ENCODE measurements at regions not wholly inside any gene's neighbourhood (a gene's known extent, or its start where the extent isn't known, plus 50 kb on each side); places are given as distances from the start of the nearest gene placed in this dataset.

- TF ChIP-seq, protein P1, sequence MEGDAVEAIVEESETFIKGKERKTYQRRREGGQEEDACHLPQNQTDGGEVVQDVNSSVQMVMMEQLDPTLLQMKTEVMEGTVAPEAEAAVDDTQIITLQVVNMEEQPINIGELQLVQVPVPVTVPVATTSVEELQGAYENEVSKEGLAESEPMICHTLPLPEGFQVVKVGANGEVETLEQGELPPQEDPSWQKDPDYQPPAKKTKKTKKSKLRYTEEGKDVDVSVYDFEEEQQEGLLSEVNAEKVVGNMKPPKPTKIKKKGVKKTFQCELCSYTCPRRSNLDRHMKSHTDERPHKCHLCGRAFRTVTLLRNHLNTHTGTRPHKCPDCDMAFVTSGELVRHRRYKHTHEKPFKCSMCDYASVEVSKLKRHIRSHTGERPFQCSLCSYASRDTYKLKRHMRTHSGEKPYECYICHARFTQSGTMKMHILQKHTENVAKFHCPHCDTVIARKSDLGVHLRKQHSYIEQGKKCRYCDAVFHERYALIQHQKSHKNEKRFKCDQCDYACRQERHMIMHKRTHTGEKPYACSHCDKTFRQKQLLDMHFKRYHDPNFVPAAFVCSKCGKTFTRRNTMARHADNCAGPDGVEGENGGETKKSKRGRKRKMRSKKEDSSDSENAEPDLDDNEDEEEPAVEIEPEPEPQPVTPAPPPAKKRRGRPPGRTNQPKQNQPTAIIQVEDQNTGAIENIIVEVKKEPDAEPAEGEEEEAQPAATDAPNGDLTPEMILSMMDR (CRISPR knock-in tag; IDR thresholded peaks at IDR 0.05), result 0 out of 2 replicates have a peak, but pooled peaks have one; percentile 9
Observed at GRCh38 chr9:28951945-28952344, 1378.7 kb upstream of the C9orf72 start (continued).

DNA sequence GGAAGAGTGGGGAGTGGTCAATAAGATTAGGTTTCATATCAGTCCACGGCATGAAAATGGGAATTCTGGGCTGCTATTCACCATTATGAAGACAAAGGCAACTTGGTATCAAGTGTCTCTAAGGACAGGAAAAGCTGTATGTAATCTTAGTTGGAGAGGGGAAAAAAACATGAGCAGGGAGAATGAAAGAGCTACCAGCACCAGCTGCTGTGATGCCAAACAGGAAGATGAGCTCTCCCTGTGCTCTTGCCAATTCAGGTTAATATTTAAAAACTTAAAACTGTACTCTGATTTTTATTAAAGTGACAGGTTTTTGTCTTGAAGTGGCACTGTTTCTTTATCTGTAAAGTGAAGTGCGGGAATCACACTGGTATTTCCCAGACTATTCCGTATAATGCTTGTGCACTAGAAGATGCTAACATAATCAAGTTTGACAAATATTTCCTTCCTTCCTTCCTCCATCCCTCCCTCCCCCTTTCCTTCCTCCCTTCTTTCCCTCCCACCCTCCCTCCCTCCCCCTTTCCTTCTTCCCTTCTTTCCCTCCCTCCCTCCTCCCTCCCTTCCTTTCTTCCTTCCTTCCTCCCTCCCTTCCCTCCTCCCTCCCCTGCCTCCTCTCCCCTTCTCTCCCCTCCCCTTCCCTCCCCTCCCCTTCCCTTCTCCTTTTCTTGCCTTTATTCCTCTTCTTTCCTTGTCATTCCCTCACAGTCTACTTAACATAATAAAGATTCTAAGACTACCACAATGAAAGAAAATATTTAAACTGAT, 1383.0 kb upstream of the C9orf72 start:
- 0% methylated on average over 3 of the region's 3 CpGs for WGBS (ENCODE audit: low lambda C conversion rate)
- Histone ChIP-seq H3K9me3 (ENCODE audit: low read length) (no peaks in the 10 kb centered on the region), H3K79me2 (ENCODE audit: insufficient read depth, low read length) (no peaks in the 10 kb centered on the region), H3K4me3 (replicated peaks in 1 of 3; ENCODE audit: insufficient read depth in 1 of 3, low read depth in 2 of 3, low read length in 3 of 3) (no peak overlapping the region), H2AFZ (ENCODE audit: low read length) (no peak overlapping the region), H3K27me3 (ENCODE audit: control insufficient read depth in 1 of 2, insufficient read depth in 2 of 2, low read length in 2 of 2) (no peaks in the 10 kb centered on the region), H3K27ac (ENCODE audit: extremely low read length, insufficient read depth, low read length) (no peak overlapping the region), H3K36me3 (replicated peaks in 1 of 2; ENCODE audit: control insufficient read depth in 1 of 2, insufficient read depth in 2 of 2, low read length in 2 of 2) (no peaks in the 10 kb centered on the region), H3K4me1 (ENCODE audit: insufficient read depth, low read length) (no peaks in the 10 kb centered on the region), H3K9ac (ENCODE audit: insufficient read depth, low read depth, low read length) (no peak overlapping the region), H4K20me1 (ENCODE audit: insufficient read depth, low read length) (no peaks in the 10 kb centered on the region), H3K4me2 (ENCODE audit: low read depth, low read length) (no peak overlapping the region)
- ChIA-PET POLR2A (no interaction called here), CTCF (ENCODE audit: low intra/inter-chr PET ratio, low total read pairs) (no interaction called here)
- intact Hi-C loops (cut with micrococcal nuclease; ENCODE audit: unreplicated experiment) (no loop called here), in situ Hi-C loops (cut with HindIII; ENCODE audit: extremely low pct_ligation_motif_present, low pct_unique_long_range_greater_than_20kb) (no loop called here)
- ATAC-seq (no peak), DNase-seq (ENCODE audit: low spot score) (no peak), FAIRE-seq (no peak)
- TF ChIP-seq MIER2 (CRISPR knock-in tag; IDR thresholded peaks at IDR 0.05) (no peak), MAF1 (CRISPR knock-in tag; IDR thresholded peaks at IDR 0.05; ENCODE audit: borderline replicate concordance) (no peak), PHF8 (CRISPR knock-in tag; IDR thresholded peaks at IDR 0.05) (no peak), HNRNPK (IDR thresholded peaks at IDR 0.05; ENCODE audit: low read depth, low read length, poor library complexity, severe bottlenecking) (peak; percentile 93), ZNF672 (CRISPR knock-in tag; IDR thresholded peaks at IDR 0.05) (no peak), RELA (CRISPR knock-in tag; IDR thresholded peaks at IDR 0.05) (no peak), SMARCC2 (IDR thresholded peaks at IDR 0.05) (no peak)
- TF ChIP-seq, protein P2, sequence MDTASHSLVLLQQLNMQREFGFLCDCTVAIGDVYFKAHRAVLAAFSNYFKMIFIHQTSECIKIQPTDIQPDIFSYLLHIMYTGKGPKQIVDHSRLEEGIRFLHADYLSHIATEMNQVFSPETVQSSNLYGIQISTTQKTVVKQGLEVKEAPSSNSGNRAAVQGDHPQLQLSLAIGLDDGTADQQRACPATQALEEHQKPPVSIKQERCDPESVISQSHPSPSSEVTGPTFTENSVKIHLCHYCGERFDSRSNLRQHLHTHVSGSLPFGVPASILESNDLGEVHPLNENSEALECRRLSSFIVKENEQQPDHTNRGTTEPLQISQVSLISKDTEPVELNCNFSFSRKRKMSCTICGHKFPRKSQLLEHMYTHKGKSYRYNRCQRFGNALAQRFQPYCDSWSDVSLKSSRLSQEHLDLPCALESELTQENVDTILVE (CRISPR knock-in tag; IDR thresholded peaks at IDR 0.05), result no peak
- no TSS peak for BruUV-seq (replicated peaks)
